ENCODE measurements at regions not wholly inside any gene's neighbourhood (a gene's known extent, or its start where the extent isn't known, plus 50 kb on each side); places are given as distances from the start of the nearest gene placed in this dataset.
A peak's percentile ranks its signal among the peaks of the same experiment; 100 is the strongest.

DNA sequence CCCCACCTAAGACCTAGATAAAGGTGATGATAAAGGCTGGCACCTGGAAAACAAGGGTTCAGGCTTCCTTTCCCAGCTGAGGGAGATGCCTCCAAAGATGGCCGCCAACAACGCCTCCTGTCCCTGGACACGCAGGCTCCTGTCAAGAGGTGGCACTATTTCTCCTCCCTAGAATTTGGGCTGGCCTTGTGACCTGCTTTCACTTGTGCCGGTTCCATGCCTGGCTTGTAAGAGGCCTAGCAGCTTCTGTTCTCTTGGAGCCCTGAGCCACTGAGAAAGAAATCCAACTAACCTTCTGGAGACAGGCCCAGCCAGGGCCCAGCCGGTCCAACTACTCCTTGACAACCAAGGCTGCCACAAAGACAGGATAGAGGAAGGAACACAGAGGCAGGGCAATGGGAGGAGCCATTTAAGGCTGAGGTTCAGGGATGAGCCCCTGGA lies 60.2 kb upstream of the RALY start (continued):
- peak; percentile 90 to 94 for TF ChIP-seq RAD21 (IDR thresholded peaks at IDR 0.05 in 1 of 2, conservative IDR thresholded peaks at IDR 0.05 in 1 of 2; ENCODE audit: low read depth in 2 of 2, low read length in 2 of 2)
- TF ChIP-seq BRCA1 (IDR thresholded peaks at IDR 0.05; ENCODE audit: low read depth, low read length): no peak
- peak; percentile 22; the same call in 1 of the 2 replicates for TF ChIP-seq KDM5A (IDR thresholded peaks at IDR 0.05; ENCODE audit: low read length)
- TF ChIP-seq, protein P1, sequence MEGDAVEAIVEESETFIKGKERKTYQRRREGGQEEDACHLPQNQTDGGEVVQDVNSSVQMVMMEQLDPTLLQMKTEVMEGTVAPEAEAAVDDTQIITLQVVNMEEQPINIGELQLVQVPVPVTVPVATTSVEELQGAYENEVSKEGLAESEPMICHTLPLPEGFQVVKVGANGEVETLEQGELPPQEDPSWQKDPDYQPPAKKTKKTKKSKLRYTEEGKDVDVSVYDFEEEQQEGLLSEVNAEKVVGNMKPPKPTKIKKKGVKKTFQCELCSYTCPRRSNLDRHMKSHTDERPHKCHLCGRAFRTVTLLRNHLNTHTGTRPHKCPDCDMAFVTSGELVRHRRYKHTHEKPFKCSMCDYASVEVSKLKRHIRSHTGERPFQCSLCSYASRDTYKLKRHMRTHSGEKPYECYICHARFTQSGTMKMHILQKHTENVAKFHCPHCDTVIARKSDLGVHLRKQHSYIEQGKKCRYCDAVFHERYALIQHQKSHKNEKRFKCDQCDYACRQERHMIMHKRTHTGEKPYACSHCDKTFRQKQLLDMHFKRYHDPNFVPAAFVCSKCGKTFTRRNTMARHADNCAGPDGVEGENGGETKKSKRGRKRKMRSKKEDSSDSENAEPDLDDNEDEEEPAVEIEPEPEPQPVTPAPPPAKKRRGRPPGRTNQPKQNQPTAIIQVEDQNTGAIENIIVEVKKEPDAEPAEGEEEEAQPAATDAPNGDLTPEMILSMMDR (IDR thresholded peaks at IDR 0.05; ENCODE audit: control extremely low read depth in 1 of 3, insufficient read depth in 1 of 3, low read depth in 1 of 3, low read length in 3 of 3): peak; percentile 80 to 92 (median 82)
- TF ChIP-seq, protein P2, sequence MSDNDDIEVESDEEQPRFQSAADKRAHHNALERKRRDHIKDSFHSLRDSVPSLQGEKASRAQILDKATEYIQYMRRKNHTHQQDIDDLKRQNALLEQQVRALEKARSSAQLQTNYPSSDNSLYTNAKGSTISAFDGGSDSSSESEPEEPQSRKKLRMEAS (IDR thresholded peaks at IDR 0.05): peak; percentile 61; the same call in 1 of the 2 replicates
- TF ChIP-seq GTF2F1 (IDR thresholded peaks at IDR 0.05; ENCODE audit: borderline replicate concordance, low read depth, low read length): no peak
- no peak for TF ChIP-seq CBX5 (IDR thresholded peaks at IDR 0.05; ENCODE audit: low read depth, low read length)
- no peak for TF ChIP-seq NRF1 (IDR thresholded peaks at IDR 0.05; ENCODE audit: low read depth, low read length)
- no peak for TF ChIP-seq POLR2A (IDR thresholded peaks at IDR 0.05; ENCODE audit: control extremely low read depth in 1 of 2, low read depth in 2 of 2, low read length in 2 of 2)
- TF ChIP-seq NANOG (IDR thresholded peaks at IDR 0.05; ENCODE audit: insufficient read depth, low read depth, low read length, poor library complexity, severe bottlenecking): no peak
- TF ChIP-seq RNF2 (IDR thresholded peaks at IDR 0.05; ENCODE audit: borderline replicate concordance, low read depth, low read length, missing control alignments, poor library complexity, severe bottlenecking): no peak

All from H1 (cell line).